ENCODE measurements at regions not wholly inside any gene's neighbourhood (a gene's known extent, or its start where the extent isn't known, plus 50 kb on each side); places are given as distances from the start of the nearest gene placed in this dataset.

GRCh38 chr4:121564840-121565375 is 131.9 kb downstream of the ANXA5 start:
- no peak for TF ChIP-seq CTCF (IDR thresholded peaks at IDR 0.05; ENCODE audit: insufficient read depth, low read length, poor library complexity, severe bottlenecking)
- no peaks in the 10 kb centered on the region for H3K27me3 ChIP-seq (replicated peaks; ENCODE audit: control insufficient read depth, insufficient read depth, low read length)

GRCh38 chr4:121562811-121563210 is 134.0 kb downstream of the ANXA5 start:
- Histone ChIP-seq H3K4me3 (replicated peaks; ENCODE audit: low read depth, low read length) (no peak overlapping the region), H3K27me3 (replicated peaks; ENCODE audit: control insufficient read depth, insufficient read depth, low read length) (no peaks in the 10 kb centered on the region), H3K36me3 (ENCODE audit: control insufficient read depth, insufficient read depth, low read length) (no peaks in the 10 kb centered on the region)
- no peak for TF ChIP-seq CTCF (IDR thresholded peaks at IDR 0.05; ENCODE audit: insufficient read depth, low read length, poor library complexity, severe bottlenecking)
- no peak for DNase-seq (ENCODE audit: extremely low read depth, insufficient read length)

More at GRCh38 chr4:121564840-121565375, 131.9 kb downstream of the ANXA5 start:
- no peaks in the 10 kb centered on the region for H3K36me3 ChIP-seq (ENCODE audit: control insufficient read depth, insufficient read depth, low read length)
- no peak overlapping the region for H3K4me3 ChIP-seq (replicated peaks; ENCODE audit: low read depth, low read length)
- no peak for DNase-seq (ENCODE audit: extremely low read depth, insufficient read length)

- H3K4me3 ChIP-seq (replicated peaks; ENCODE audit: low read depth, low read length), result no peak overlapping the region
- no peak for DNase-seq (ENCODE audit: extremely low read depth, insufficient read length)
Measured at GRCh38 chr4:121555315-121556107, 141.3 kb downstream of the ANXA5 start.

GRCh38 chr4:121554382-121554781 is 142.4 kb downstream of the ANXA5 start:
- TF ChIP-seq CTCF (IDR thresholded peaks at IDR 0.05; ENCODE audit: insufficient read depth, low read length, poor library complexity, severe bottlenecking), result no peak
- Histone ChIP-seq H3K27me3 (replicated peaks; ENCODE audit: control insufficient read depth, insufficient read depth, low read length) (no peaks in the 10 kb centered on the region), H3K4me3 (replicated peaks; ENCODE audit: low read depth, low read length) (no peak overlapping the region), H3K36me3 (ENCODE audit: control insufficient read depth, insufficient read depth, low read length) (no peaks in the 10 kb centered on the region)
- DNase-seq (ENCODE audit: extremely low read depth, insufficient read length), result no peak

More at GRCh38 chr4:121555315-121556107, 141.3 kb downstream of the ANXA5 start:
- no peaks in the 10 kb centered on the region for H3K27me3 ChIP-seq (replicated peaks; ENCODE audit: control insufficient read depth, insufficient read depth, low read length)
- no peaks in the 10 kb centered on the region for H3K36me3 ChIP-seq (ENCODE audit: control insufficient read depth, insufficient read depth, low read length)
- no peak for TF ChIP-seq CTCF (IDR thresholded peaks at IDR 0.05; ENCODE audit: insufficient read depth, low read length, poor library complexity, severe bottlenecking)

- H3K36me3 ChIP-seq (ENCODE audit: control insufficient read depth, insufficient read depth, low read length), result no peaks in the 10 kb centered on the region
- no peaks in the 10 kb centered on the region for H3K27me3 ChIP-seq (replicated peaks; ENCODE audit: control insufficient read depth, insufficient read depth, low read length)
- no peak for DNase-seq (ENCODE audit: extremely low read depth, insufficient read length)
- TF ChIP-seq CTCF (IDR thresholded peaks at IDR 0.05; ENCODE audit: insufficient read depth, low read length, poor library complexity, severe bottlenecking), result no peak
- H3K4me3 ChIP-seq (replicated peaks; ENCODE audit: low read depth, low read length), result no peak overlapping the region
Measured at GRCh38 chr4:121551881-121552280, 144.9 kb downstream of the ANXA5 start.

Measured in GM06990 (cell line).